ENCODE measurements at regions not wholly inside any gene's neighbourhood (a gene's known extent, or its start where the extent isn't known, plus 50 kb on each side); places are given as distances from the start of the nearest gene placed in this dataset.

DNA sequence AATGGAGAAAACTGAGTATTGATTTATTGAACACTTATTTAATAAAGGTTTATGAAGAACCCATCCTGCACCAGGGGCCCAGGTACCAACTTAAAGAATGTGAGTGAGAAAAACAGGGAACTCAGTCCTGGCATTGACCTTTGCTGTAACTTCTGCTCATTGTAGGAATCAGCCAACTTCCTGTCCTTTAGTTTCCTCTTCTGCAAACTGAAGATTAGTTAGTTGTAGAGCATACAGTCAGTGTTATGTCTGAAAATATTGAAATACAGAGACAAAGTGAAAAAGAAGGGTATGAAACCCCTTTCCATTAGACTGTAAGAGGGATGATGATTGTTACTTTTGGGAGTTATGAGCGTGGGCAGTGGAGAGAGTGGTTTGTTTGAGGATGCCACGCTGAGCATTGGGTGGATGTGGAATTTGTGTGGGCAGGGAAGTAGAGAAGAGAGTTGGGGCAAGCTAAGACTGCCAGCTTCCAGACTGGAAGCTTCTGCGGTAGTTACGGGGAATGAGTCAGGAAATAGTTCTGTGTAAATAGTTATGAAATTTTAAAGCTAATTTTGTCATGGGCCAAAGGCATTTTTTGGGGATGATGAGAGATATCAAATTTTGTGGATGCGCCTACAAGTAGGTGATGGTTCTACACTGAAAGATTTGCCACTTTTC lies 89.2 kb downstream of the GPR88 start:
- TF ChIP-seq POLR2A (IDR thresholded peaks at IDR 0.05) = no peak
- TF ChIP-seq, protein P1, sequence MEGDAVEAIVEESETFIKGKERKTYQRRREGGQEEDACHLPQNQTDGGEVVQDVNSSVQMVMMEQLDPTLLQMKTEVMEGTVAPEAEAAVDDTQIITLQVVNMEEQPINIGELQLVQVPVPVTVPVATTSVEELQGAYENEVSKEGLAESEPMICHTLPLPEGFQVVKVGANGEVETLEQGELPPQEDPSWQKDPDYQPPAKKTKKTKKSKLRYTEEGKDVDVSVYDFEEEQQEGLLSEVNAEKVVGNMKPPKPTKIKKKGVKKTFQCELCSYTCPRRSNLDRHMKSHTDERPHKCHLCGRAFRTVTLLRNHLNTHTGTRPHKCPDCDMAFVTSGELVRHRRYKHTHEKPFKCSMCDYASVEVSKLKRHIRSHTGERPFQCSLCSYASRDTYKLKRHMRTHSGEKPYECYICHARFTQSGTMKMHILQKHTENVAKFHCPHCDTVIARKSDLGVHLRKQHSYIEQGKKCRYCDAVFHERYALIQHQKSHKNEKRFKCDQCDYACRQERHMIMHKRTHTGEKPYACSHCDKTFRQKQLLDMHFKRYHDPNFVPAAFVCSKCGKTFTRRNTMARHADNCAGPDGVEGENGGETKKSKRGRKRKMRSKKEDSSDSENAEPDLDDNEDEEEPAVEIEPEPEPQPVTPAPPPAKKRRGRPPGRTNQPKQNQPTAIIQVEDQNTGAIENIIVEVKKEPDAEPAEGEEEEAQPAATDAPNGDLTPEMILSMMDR (IDR thresholded peaks at IDR 0.05) = no peak
